ENCODE measurements at regions not wholly inside any gene's neighbourhood (a gene's known extent, or its start where the extent isn't known, plus 50 kb on each side); places are given as distances from the start of the nearest gene placed in this dataset.

DNA sequence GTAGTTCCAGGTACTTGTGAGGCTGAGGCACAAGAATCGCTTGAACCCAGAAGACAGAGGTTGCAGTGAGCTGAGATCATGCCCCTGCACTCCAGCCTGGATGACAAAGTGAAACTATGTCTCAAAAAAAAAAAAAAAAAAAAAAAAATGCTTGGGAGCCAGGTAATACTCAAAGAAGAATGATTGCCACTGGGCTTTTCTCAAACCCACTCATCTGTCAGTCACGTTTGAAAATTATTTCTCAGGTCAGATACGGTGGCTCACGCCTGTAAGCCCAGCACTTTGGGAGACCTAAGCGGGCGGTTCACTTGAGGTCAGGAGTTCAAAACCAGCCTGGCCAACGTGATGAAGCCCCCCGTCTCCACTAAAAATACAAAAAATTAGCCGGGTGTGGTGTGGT is 155.7 kb downstream of the RELL1 start:
- Histone ChIP-seq H3K27ac (ENCODE audit: low read length) (no peak overlapping the region), H3K36me3 (ENCODE audit: insufficient read depth, low read depth, low read length) (no peaks in the 10 kb centered on the region), H3K27me3 (ENCODE audit: insufficient read depth, low read length) (no peaks in the 10 kb centered on the region), H3K9ac (ENCODE audit: low read depth, low read length) (no peak overlapping the region), H3K4me1 (ENCODE audit: insufficient read depth, low read length) (no peaks in the 10 kb centered on the region), H3K4me3 (ENCODE audit: low read length) (no peak overlapping the region), H3K9me3 (ENCODE audit: insufficient read depth, low read depth, low read length) (no peaks in the 10 kb centered on the region)

DNA sequence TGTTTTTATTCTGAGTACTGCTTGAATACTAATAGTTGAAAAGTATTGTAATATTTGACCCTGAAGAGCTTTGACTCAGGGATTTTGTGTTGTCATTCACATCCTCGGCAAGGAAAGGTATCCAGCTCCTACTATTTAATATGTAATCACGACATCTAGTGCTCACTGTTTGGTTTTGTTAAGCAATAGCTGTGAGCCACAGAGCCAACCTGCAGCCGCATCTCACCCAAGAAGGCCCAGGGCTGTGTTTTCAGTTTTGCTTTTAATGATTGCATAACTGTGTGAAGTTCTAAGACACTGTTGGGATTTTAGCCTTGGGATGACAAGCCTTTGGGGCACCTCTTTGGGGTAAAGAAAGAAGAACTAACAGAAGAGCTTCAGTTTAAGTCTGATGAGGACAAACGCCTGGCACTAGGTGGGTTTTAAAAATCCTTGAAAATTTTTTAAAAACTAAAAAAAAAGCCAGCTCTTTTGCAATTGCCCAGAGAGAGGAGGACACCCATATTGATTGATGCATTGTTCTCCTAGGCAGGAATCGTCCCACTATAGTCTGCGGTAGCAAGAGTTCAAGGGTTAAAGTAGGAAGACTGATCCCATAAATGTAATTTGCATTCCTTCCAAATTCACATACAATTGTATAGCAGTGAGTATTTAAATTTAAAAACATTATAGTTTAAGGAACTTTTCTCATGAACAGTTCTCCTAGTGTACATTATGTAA is 157.8 kb downstream of the RELL1 start:
- no peaks in the 10 kb centered on the region for H3K27me3 ChIP-seq (ENCODE audit: insufficient read depth, low read length)

DNA sequence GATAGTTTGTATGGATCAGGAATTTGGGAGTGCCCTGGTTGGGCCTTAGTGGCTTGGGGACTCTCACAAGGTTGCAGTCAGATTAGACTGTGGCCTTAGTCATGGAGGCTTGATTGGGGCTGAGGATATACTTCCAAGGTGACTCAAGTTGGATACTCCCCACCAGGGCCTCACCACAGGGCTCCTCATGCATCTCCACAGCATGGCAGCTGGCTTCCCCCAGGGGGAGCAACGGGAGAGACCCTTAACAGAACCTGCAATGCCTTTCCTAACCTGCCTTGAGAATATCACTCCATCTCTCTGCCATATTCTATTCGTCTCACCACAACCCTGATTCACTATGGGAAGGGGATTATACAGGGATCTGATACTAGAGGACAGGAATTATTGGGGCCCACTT is 161.9 kb downstream of the RELL1 start:
- H3K27me3 ChIP-seq (ENCODE audit: insufficient read depth, low read length) = no peaks in the 10 kb centered on the region
- H3K36me3 ChIP-seq (ENCODE audit: insufficient read depth, low read depth, low read length) = no peaks in the 10 kb centered on the region
- H3K9me3 ChIP-seq (ENCODE audit: insufficient read depth, low read depth, low read length) = no peaks in the 10 kb centered on the region
- no peak overlapping the region for H3K27ac ChIP-seq (ENCODE audit: low read length)
- no peak overlapping the region for H3K9ac ChIP-seq (ENCODE audit: low read depth, low read length)
- no peak overlapping the region for H3K4me3 ChIP-seq (ENCODE audit: low read length)
- H3K4me1 ChIP-seq (ENCODE audit: insufficient read depth, low read length) = no peaks in the 10 kb centered on the region

More for the DNA sequence above, 157.8 kb downstream of the RELL1 start:
- Histone ChIP-seq H3K36me3 (ENCODE audit: insufficient read depth, low read depth, low read length) (no peaks in the 10 kb centered on the region), H3K9ac (ENCODE audit: low read depth, low read length) (no peak overlapping the region), H3K4me1 (ENCODE audit: insufficient read depth, low read length) (no peaks in the 10 kb centered on the region), H3K9me3 (ENCODE audit: insufficient read depth, low read depth, low read length) (no peaks in the 10 kb centered on the region), H3K27ac (ENCODE audit: low read length) (no peak overlapping the region), H3K4me3 (ENCODE audit: low read length) (no peak overlapping the region)

DNA sequence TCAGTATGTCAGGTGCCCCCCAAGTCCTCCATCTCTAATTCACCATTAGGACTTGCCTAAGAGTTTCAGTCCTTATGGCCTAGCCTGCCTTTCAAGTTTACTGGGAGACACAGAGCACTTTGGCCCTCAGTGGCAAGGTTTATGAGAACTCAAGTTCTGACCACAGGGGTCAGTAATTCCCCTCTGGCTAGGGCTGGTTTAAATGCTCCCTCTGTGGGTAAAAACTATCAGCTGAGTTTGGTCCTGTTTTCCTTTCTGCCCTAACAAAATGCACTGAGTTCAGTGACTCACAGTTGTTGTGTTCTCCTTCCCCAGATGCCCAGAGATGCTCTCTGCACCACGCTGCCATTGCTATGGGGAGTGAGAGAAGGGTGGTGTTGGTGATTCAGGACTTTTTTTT is 163.2 kb downstream of the RELL1 start:
- Histone ChIP-seq H3K27ac (ENCODE audit: low read length) (no peak overlapping the region), H3K27me3 (ENCODE audit: insufficient read depth, low read length) (no peaks in the 10 kb centered on the region), H3K9me3 (ENCODE audit: insufficient read depth, low read depth, low read length) (no peaks in the 10 kb centered on the region), H3K9ac (ENCODE audit: low read depth, low read length) (no peak overlapping the region), H3K36me3 (ENCODE audit: insufficient read depth, low read depth, low read length) (no peaks in the 10 kb centered on the region), H3K4me3 (ENCODE audit: low read length) (no peak overlapping the region), H3K4me1 (ENCODE audit: insufficient read depth, low read length) (no peaks in the 10 kb centered on the region)

DNA sequence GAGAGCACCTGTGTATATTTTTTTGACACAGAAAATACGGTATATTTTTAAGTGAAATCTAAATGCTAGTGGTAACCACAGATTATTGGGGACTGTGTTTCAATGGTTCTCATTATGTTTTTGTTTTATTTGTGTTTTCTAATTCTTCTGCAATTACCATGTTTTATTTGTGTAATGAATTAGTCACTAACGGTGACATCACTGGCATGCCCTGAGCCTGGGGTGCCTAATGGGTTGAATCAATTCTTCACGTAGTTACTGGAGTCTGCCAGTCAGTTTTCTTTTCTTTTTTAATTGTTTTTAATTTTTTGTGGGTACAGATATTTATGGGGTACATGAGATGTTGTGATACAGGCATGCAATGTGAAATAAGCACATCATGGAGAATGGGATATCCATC is 168.8 kb downstream of the RELL1 start:
- Histone ChIP-seq H3K9ac (ENCODE audit: low read depth, low read length) (no peak overlapping the region), H3K4me1 (ENCODE audit: insufficient read depth, low read length) (peaks cover 9% of the 10 kb centered on the region; the same call in 1 of the 2 replicates), H3K27ac (ENCODE audit: low read length) (no peak overlapping the region), H3K9me3 (ENCODE audit: insufficient read depth, low read depth, low read length) (no peaks in the 10 kb centered on the region), H3K27me3 (ENCODE audit: insufficient read depth, low read length) (no peaks in the 10 kb centered on the region), H3K36me3 (ENCODE audit: insufficient read depth, low read depth, low read length) (no peaks in the 10 kb centered on the region), H3K4me3 (ENCODE audit: low read length) (no peak overlapping the region)

DNA sequence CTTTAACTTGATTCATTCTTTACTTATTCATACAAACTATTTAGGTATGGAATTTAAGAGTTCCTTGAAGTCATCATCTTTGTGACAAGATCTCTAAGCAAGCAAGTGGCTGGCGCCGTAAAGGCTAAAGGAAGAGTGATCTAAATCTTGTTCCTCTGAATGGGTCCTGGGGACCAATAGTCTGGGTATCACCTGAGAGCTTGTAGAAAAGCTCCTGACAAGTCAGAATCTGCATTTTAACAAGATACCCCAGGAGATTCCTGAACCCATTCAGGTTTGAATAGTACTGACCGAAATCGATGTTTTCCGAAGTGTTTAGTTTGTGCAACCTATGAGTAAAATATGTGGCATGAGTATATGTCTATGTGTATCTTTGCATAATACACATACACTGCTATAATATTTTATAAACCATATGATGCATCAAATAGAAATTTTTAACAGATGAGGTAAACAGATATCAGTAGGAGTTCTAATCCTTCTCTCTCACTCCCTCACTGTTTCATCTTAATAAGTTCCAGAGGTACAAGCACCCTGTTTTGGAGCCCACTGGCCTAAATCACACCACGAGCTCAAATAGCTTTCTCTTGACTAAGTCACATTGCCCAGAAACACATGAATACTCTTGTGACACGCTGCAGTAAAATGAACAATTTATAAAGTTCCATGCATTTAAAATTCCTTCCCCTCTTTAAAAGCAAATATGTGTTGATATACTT is 170.0 kb downstream of the RELL1 start:
- H3K9me3 ChIP-seq (ENCODE audit: insufficient read depth, low read depth, low read length) = no peaks in the 10 kb centered on the region
- peaks cover 9% of the 10 kb centered on the region; the same call in 1 of the 2 replicates for H3K4me1 ChIP-seq (ENCODE audit: insufficient read depth, low read length)
- no peaks in the 10 kb centered on the region for H3K36me3 ChIP-seq (ENCODE audit: insufficient read depth, low read depth, low read length)
- H3K9ac ChIP-seq (ENCODE audit: low read depth, low read length) = no peak overlapping the region
- no peak overlapping the region for H3K4me3 ChIP-seq (ENCODE audit: low read length)
- H3K27me3 ChIP-seq (ENCODE audit: insufficient read depth, low read length) = no peaks in the 10 kb centered on the region
- no peak overlapping the region for H3K27ac ChIP-seq (ENCODE audit: low read length)

DNA sequence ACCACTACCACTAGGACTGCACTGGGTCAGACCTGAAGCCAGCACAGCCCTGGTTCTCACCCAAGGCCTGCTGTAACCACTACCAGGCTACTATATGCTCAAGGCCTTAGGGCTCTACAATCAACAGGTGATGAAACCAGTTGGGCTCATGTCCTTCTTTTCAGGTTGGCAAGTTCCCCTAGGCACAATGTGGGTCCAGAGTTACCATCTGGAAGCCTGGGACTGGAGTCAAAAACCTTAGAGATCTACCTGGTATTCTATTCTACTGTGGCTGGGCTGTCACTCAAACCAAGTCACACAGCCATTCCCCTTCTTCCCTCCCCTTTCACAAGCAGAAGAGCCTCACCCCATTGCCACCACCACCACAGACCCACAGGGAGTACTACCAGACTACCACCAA is 175.6 kb downstream of the RELL1 start:
- Histone ChIP-seq H3K4me1 (ENCODE audit: insufficient read depth, low read length) (no peaks in the 10 kb centered on the region; the same call in 1 of the 2 replicates), H3K27ac (ENCODE audit: low read length) (no peak overlapping the region), H3K9me3 (ENCODE audit: insufficient read depth, low read depth, low read length) (peaks cover 5% of the 10 kb centered on the region; the same call in 1 of the 2 replicates), H3K4me3 (ENCODE audit: low read length) (no peak overlapping the region), H3K27me3 (ENCODE audit: insufficient read depth, low read length) (no peaks in the 10 kb centered on the region), H3K9ac (ENCODE audit: low read depth, low read length) (no peak overlapping the region), H3K36me3 (ENCODE audit: insufficient read depth, low read depth, low read length) (no peaks in the 10 kb centered on the region)

DNA sequence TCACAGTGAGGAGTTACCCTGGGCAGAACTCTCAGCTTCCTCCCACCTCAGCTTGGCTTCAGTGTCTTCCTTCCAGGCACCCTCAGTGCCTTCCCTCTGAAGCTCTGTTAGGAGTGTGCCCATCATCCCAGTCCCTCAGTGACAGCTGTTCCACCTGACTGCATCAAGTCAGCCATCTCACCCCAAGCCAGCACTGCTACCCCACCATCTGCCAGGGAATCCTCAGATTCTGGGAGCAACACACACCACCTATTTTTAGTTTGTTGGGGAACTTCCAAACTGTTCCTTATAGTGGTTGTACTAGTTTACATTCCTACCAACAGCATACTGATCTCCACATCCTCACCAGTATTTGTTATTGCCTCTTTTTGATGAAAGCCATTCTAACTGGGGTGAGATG is 182.9 kb downstream of the RELL1 start:
- H3K36me3 ChIP-seq (ENCODE audit: insufficient read depth, low read depth, low read length) = no peaks in the 10 kb centered on the region
- H3K9me3 ChIP-seq (ENCODE audit: insufficient read depth, low read depth, low read length) = no peaks in the 10 kb centered on the region
- H3K4me1 ChIP-seq (ENCODE audit: insufficient read depth, low read length) = no peaks in the 10 kb centered on the region
- no peak overlapping the region for H3K27ac ChIP-seq (ENCODE audit: low read length)
- H3K4me3 ChIP-seq (ENCODE audit: low read length) = no peak overlapping the region
- H3K9ac ChIP-seq (ENCODE audit: low read depth, low read length) = no peak overlapping the region
- H3K27me3 ChIP-seq (ENCODE audit: insufficient read depth, low read length) = no peaks in the 10 kb centered on the region

DNA sequence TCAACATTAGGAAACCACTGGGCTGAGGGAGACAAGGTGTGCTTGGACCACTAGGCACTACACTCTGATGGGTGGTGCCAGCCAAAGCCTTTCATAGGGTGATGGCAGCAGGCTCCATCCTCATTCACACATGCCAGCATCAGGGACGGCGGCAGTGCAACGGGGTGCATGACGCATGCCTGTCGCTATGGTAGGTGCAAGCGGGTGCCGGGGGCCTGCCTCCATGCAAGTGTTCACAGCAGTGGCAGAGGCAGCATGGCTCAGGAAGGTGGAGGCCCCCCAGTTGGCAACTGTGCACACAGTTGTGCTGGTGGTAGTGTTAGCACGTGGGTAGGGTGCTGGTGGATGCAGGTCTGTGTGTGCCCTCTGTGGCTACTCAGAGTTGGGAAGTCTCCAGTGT is 184.1 kb downstream of the RELL1 start:
- H3K4me1 ChIP-seq (ENCODE audit: insufficient read depth, low read length) = no peaks in the 10 kb centered on the region
- H3K27ac ChIP-seq (ENCODE audit: low read length) = no peak overlapping the region
- H3K27me3 ChIP-seq (ENCODE audit: insufficient read depth, low read length) = no peaks in the 10 kb centered on the region
- no peak overlapping the region for H3K4me3 ChIP-seq (ENCODE audit: low read length)
- no peaks in the 10 kb centered on the region for H3K36me3 ChIP-seq (ENCODE audit: insufficient read depth, low read depth, low read length)
- no peak overlapping the region for H3K9ac ChIP-seq (ENCODE audit: low read depth, low read length)
- H3K9me3 ChIP-seq (ENCODE audit: insufficient read depth, low read depth, low read length) = no peaks in the 10 kb centered on the region

Data from iPS-20b (cell line).